Neuronal stem cell (in vitro differentiated cells): ENCODE measurements at regions not wholly inside any gene's neighbourhood (a gene's known extent, or its start where the extent isn't known, plus 50 kb on each side); places are given as distances from the start of the nearest gene placed in this dataset.

Source experiments
- DNase-seq: peaks from one replicate; pipeline ENCODE4 v3.0.0-alpha.2; 2013; ENCODE audit warnings: low spot score
- H2AFZ ChIP-seq: one replicate; pipeline ENCODE4 v1.6.1; 2013; ENCODE audit warnings: mild to moderate bottlenecking, low read length, inconsistent platforms
- H2AK5ac ChIP-seq: 2 replicates; pipeline ENCODE4 v1.6.1; 2013; ENCODE audit warnings: low read depth, mild to moderate bottlenecking, inconsistent platforms, low read length, moderate library complexity, mixed read lengths
- H2BK120ac ChIP-seq: 2 replicates; pipeline ENCODE4 v1.6.1; 2013; ENCODE audit warnings: low read depth, mild to moderate bottlenecking, inconsistent platforms, low read length, moderate library complexity, mixed read lengths
- H2BK12ac ChIP-seq: one replicate; pipeline ENCODE4 v1.6.1; 2013; ENCODE audit warnings: low read length, inconsistent platforms
- H2BK15ac ChIP-seq: 2 replicates; pipeline ENCODE4 v1.6.1; 2013; ENCODE audit warnings: mild to moderate bottlenecking, low read length, inconsistent platforms, mixed read lengths
- H2BK5ac ChIP-seq: one replicate; pipeline ENCODE4 v1.6.1; 2013; ENCODE audit warnings: inconsistent platforms, mild to moderate bottlenecking, low read length, moderate library complexity
- H3K14ac ChIP-seq: one replicate; pipeline ENCODE4 v1.6.1; 2013; ENCODE audit warnings: low read length, inconsistent platforms
- H3K18ac ChIP-seq: 2 replicates; pipeline ENCODE4 v1.6.1; 2013; ENCODE audit warnings: low read length, inconsistent platforms
- H3K23ac ChIP-seq: 2 replicates; pipeline ENCODE4 v1.6.1; 2013; ENCODE audit warnings: low read depth, mild to moderate bottlenecking, mixed read lengths, low read length, inconsistent platforms; ENCODE audit not compliant: poor library complexity
- H3K27ac ChIP-seq: replicated peaks from 3 replicates; pipeline ENCODE4 v1.5.1; 2013; ENCODE audit warnings: low read length, inconsistent platforms
- H3K27me3 ChIP-seq, 3 experiments: 2 replicates each; pipeline ENCODE4 v1.6.1; 2013; ENCODE audit warnings: low read length in 3 of 3, mild to moderate bottlenecking in 2 of 3, inconsistent platforms in 1 of 3, low read depth in 1 of 3, mixed read lengths in 1 of 3, moderate library complexity in 1 of 3; ENCODE audit not compliant: control insufficient read depth in 3 of 3, insufficient read depth in 3 of 3
- H3K36me3 ChIP-seq, 2 donors: replicated peaks in 1 of 2; 2 replicates each; pipeline ENCODE4 v1.6.1; 2013; ENCODE audit warnings: low read length in 2 of 2; ENCODE audit not compliant: control insufficient read depth in 2 of 2, insufficient read depth in 2 of 2
- H3K4ac ChIP-seq: 2 replicates; pipeline ENCODE4 v1.6.1; 2013; ENCODE audit warnings: inconsistent platforms, mild to moderate bottlenecking, low read length, moderate library complexity
- H3K4me1 ChIP-seq, 2 donors: 1 replicate in 1 of 2; 2 replicates in 1 of 2; pipeline ENCODE4 v1.6.1; 2013; ENCODE audit warnings: low read length in 2 of 2, low read depth in 1 of 2; ENCODE audit not compliant: control insufficient read depth in 2 of 2, insufficient read depth in 1 of 2
- H3K4me2 ChIP-seq: one replicate; pipeline ENCODE4 v1.6.1; 2013; ENCODE audit warnings: mild to moderate bottlenecking, low read length, inconsistent platforms; ENCODE audit not compliant: insufficient read depth, poor library complexity, severe bottlenecking
- H3K4me3 ChIP-seq, 2 donors: 2 replicates each; pipeline ENCODE4 v1.5.1; 2013; ENCODE audit warnings: low read length in 2 of 2, mild to moderate bottlenecking in 2 of 2, inconsistent platforms in 1 of 2, moderate library complexity in 1 of 2
- H3K79me1 ChIP-seq: one replicate; pipeline ENCODE4 v1.6.1; 2013; ENCODE audit warnings: low read depth, mild to moderate bottlenecking, inconsistent platforms, low read length, moderate library complexity
- H3K9ac ChIP-seq: one replicate; pipeline ENCODE4 v1.6.1; 2013; ENCODE audit warnings: mild to moderate bottlenecking, low read depth, low read length, inconsistent platforms; ENCODE audit not compliant: poor library complexity
- H3K9me3 ChIP-seq, 2 donors: replicated peaks in 1 of 2; 2 replicates each; pipeline versions ENCODE3 to v1.6.1; 2013; ENCODE audit warnings: low read length in 2 of 2, mild to moderate bottlenecking in 2 of 2, inconsistent platforms in 1 of 2, low read depth in 1 of 2, mixed read lengths in 1 of 2, moderate library complexity in 1 of 2; ENCODE audit not compliant: control insufficient read depth in 2 of 2, insufficient read depth in 1 of 2
- H4K8ac ChIP-seq: one replicate; pipeline ENCODE4 v1.6.1; 2013; ENCODE audit warnings: low read depth, mild to moderate bottlenecking, inconsistent platforms, low read length, moderate library complexity
- H4K91ac ChIP-seq: one replicate; pipeline ENCODE4 v1.6.1; 2013; ENCODE audit warnings: low read length, low read depth, mild to moderate bottlenecking, inconsistent platforms; ENCODE audit not compliant: poor library complexity
- WGBS, 2 donors: extraction: QIAGEN DNeasy Blood & Tissue Kit; methylation state at CpG; one replicate each; pipeline ENCODE4 v1.1.7; 2013; ENCODE audit warnings: missing lambda C conversion rate in 2 of 2, mixed read lengths in 1 of 2; ENCODE audit not compliant: insufficient read length in 2 of 2, insufficient replicate concordance in 1 of 2; ENCODE audit errors: extremely low coverage in 2 of 2; 5-methylcytosine and 5-hydroxymethylcytosine counted together

GRCh38 chr2:10520154-10520553 lies 72.0 kb upstream of the ODC1 start:
- Histone ChIP-seq H3K9me3 (peaks cover 12 to 15% of the 10 kb centered on the region in 2 donors), H2BK120ac (no peak overlapping the region), H3K18ac (peak overlapping the region; percentile 24), H3K4me3 (no peak overlapping the region), H3K27me3 (peaks cover 0 to 3% (median 0%) of the 10 kb centered on the region in 3 experiments), H2AFZ (no peak overlapping the region), H3K36me3 (no peaks in the 10 kb centered on the region), H3K23ac (peak overlapping the region; percentile 25), H3K27ac (no peak overlapping the region), H3K14ac (no peak overlapping the region), H3K79me1 (peaks cover 5% of the 10 kb centered on the region), H2AK5ac (no peak overlapping the region), H2BK5ac (no peak overlapping the region), H2BK12ac (no peak overlapping the region), H3K4me1 (peaks cover 0 to 7% of the 10 kb centered on the region in 2 donors), H4K91ac (no peak overlapping the region), H4K8ac (no peak overlapping the region), H3K9ac (no peak overlapping the region), H2BK15ac (no peak overlapping the region), H3K4ac (no peak overlapping the region), H3K4me2 (no peak overlapping the region)
- WGBS, 2 donors = no CpG with 5 or more reads among the region's 9 CpGs
- no peak for DNase-seq

- Histone ChIP-seq H3K4me2 (no peak overlapping the region), H4K8ac (no peak overlapping the region), H3K4ac (no peak overlapping the region), H3K4me3 (no peak overlapping the region), H3K14ac (no peak overlapping the region), H2BK12ac (no peak overlapping the region), H2BK120ac (no peak overlapping the region), H3K18ac (no peak overlapping the region), H2BK5ac (no peak overlapping the region), H3K79me1 (peaks cover 5% of the 10 kb centered on the region), H3K36me3 (no peaks in the 10 kb centered on the region), H3K9me3 (peaks cover 15 to 19% of the 10 kb centered on the region in 2 donors), H2BK15ac (no peak overlapping the region), H3K9ac (no peak overlapping the region), H3K27ac (no peak overlapping the region), H3K4me1 (peaks cover 0 to 7% of the 10 kb centered on the region in 2 donors), H3K27me3 (peaks cover 0 to 3% (median 0%) of the 10 kb centered on the region in 3 experiments), H4K91ac (no peak overlapping the region), H2AFZ (no peak overlapping the region), H2AK5ac (no peak overlapping the region), H3K23ac (no peak overlapping the region)
- no CpG with 5 or more reads among the region's 9 CpGs for WGBS, 2 donors
- no peak for DNase-seq
Measured at GRCh38 chr2:10519394-10519740, 71.2 kb upstream of the ODC1 start.

- 100% methylated on average over 1 of the region's 20 CpGs; no CpG with 5 or more reads in 1 of the 2 donors for WGBS, 2 donors
- DNase-seq = no peak
Measured at GRCh38 chr2:10518470-10519393, 70.6 kb upstream of the ODC1 start.

GRCh38 chr2:10517351-10518043 lies 69.4 kb upstream of the ODC1 start:
- Histone ChIP-seq H3K27ac (no peak overlapping the region), H3K9ac (no peak overlapping the region), H2BK120ac (no peak overlapping the region), H4K8ac (no peak overlapping the region), H2BK15ac (no peak overlapping the region), H3K4me3 (no peak overlapping the region), H3K4me2 (no peak overlapping the region), H3K79me1 (peaks cover 7% of the 10 kb centered on the region), H3K36me3 (no peaks in the 10 kb centered on the region), H3K23ac (no peak overlapping the region), H2AFZ (no peak overlapping the region), H3K4me1 (peaks cover 0 to 7% of the 10 kb centered on the region in 2 donors), H3K18ac (no peak overlapping the region), H3K27me3 (peaks cover 0 to 3% (median 0%) of the 10 kb centered on the region in 3 experiments), H3K4ac (no peak overlapping the region), H3K9me3 (peaks cover 15 to 24% of the 10 kb centered on the region in 2 donors), H4K91ac (no peak overlapping the region), H2BK5ac (no peak overlapping the region), H3K14ac (no peak overlapping the region), H2AK5ac (peak overlapping the region; percentile 15), H2BK12ac (no peak overlapping the region)
- no peak for DNase-seq
- no CpG with 5 or more reads among the region's 9 CpGs for WGBS, 2 donors

More at GRCh38 chr2:10518470-10519393, 70.6 kb upstream of the ODC1 start:
- no peak overlapping the region for H3K9ac ChIP-seq
- H2AFZ ChIP-seq = no peak overlapping the region
- H3K4me2 ChIP-seq = no peak overlapping the region
- H2BK12ac ChIP-seq = peak overlapping the region; percentile 63
- peak overlapping the region in 1 of 2 donors; percentile 67 for H3K4me3 ChIP-seq
- H3K4ac ChIP-seq = no peak overlapping the region
- no peak overlapping the region for H4K8ac ChIP-seq
- H3K36me3 ChIP-seq = no peaks in the 10 kb centered on the region
- H2BK15ac ChIP-seq = peak overlapping the region; percentile 45
- H2BK120ac ChIP-seq = no peak overlapping the region
- H3K23ac ChIP-seq = peak overlapping the region; percentile 38
- H3K4me1 ChIP-seq = peaks cover 0 to 7% of the 10 kb centered on the region in 2 donors
- peak overlapping the region; percentile 2 for H2AK5ac ChIP-seq
- H3K27me3 ChIP-seq = peaks cover 0 to 3% (median 0%) of the 10 kb centered on the region in 3 experiments
- H4K91ac ChIP-seq = no peak overlapping the region
- peaks cover 5% of the 10 kb centered on the region for H3K79me1 ChIP-seq
- peaks cover 15 to 24% of the 10 kb centered on the region in 2 donors for H3K9me3 ChIP-seq
- no peak overlapping the region for H3K18ac ChIP-seq
- H3K27ac ChIP-seq = no peak overlapping the region
- no peak overlapping the region for H2BK5ac ChIP-seq
- peak overlapping the region; percentile 23 for H3K14ac ChIP-seq
